ENCODE measurements at regions not wholly inside any gene's neighbourhood (a gene's known extent, or its start where the extent isn't known, plus 50 kb on each side); places are given as distances from the start of the nearest gene placed in this dataset.

GRCh38 chr5:2936413-2936812 is 184.9 kb upstream of the IRX2 start:
- H3K4me3 Mint-ChIP-seq, result no peak overlapping the region
- no peak overlapping the region for H3K9ac ChIP-seq (ENCODE audit: insufficient read depth, low read length, poor library complexity, severe bottlenecking)
- no peaks in the 10 kb centered on the region for H3K4me1 Mint-ChIP-seq
- no CpG with 5 or more reads among the region's 4 CpGs for WGBS (ENCODE audit: insufficient coverage)
- H3K27me3 ChIP-seq (ENCODE audit: control insufficient read depth in 2 of 2, insufficient read depth in 2 of 2, low read length in 2 of 2), result no peaks in the 10 kb centered on the region
- intact Hi-C loops (cut with micrococcal nuclease), result no loop called here
- H2AFZ ChIP-seq (ENCODE audit: insufficient read depth, low read depth, low read length, poor library complexity, severe bottlenecking), result no peak overlapping the region
- H3K27ac Mint-ChIP-seq, result no peak overlapping the region
- no peak for DNase-seq
- H3K9me3 Mint-ChIP-seq, result peaks cover 0 to 19% (median 14%) of the 10 kb centered on the region in 7 donors
- no peak overlapping the region for H3K4me2 ChIP-seq (replicated peaks; ENCODE audit: extremely low read depth, low read length, poor library complexity, severe bottlenecking)
- H3K36me3 ChIP-seq (replicated peaks in 1 of 2; ENCODE audit: control insufficient read depth in 1 of 2, insufficient read depth in 2 of 2, low read length in 2 of 2), result no peaks in the 10 kb centered on the region
- peaks cover 4 to 14% of the 10 kb centered on the region in 2 donors for H3K9me3 ChIP-seq (replicated peaks in 1 of 2; ENCODE audit: control insufficient read depth in 1 of 2, insufficient read depth in 1 of 2, low read length in 2 of 2)
- H3K36me3 Mint-ChIP-seq, result no peaks in the 10 kb centered on the region
- no peak overlapping the region for H3K4me3 ChIP-seq (replicated peaks in 1 of 3; ENCODE audit: low read depth in 2 of 3, low read length in 3 of 3)
- no peak for TF ChIP-seq CTCF (IDR thresholded peaks at IDR 0.05)
- no peaks in the 10 kb centered on the region for H4K20me1 ChIP-seq (ENCODE audit: insufficient read depth, low read length)
- peaks cover 0 to 1% (median 1%) of the 10 kb centered on the region in 3 donors for H3K27me3 Mint-ChIP-seq (ENCODE audit: low read depth in 3 of 3)
- no peaks in the 10 kb centered on the region for H3K4me1 ChIP-seq (ENCODE audit: control insufficient read depth in 1 of 2, insufficient read depth in 2 of 2, low read length in 2 of 2)
- H3K27ac ChIP-seq (ENCODE audit: low read depth in 1 of 2, low read length in 2 of 2), result no peak overlapping the region
- no peaks in the 10 kb centered on the region for H3K79me2 ChIP-seq (ENCODE audit: insufficient read depth, low read length)

- no peak for DNase-seq
- no peaks in the 10 kb centered on the region for H3K36me3 Mint-ChIP-seq
- TF ChIP-seq CTCF (IDR thresholded peaks at IDR 0.05), result no peak
- Histone ChIP-seq H3K9ac (ENCODE audit: insufficient read depth, low read length, poor library complexity, severe bottlenecking) (no peak overlapping the region), H3K27me3 (ENCODE audit: control insufficient read depth in 2 of 2, insufficient read depth in 2 of 2, low read length in 2 of 2) (no peaks in the 10 kb centered on the region), H2AFZ (ENCODE audit: insufficient read depth, low read depth, low read length, poor library complexity, severe bottlenecking) (no peak overlapping the region), H3K9me3 (replicated peaks in 1 of 2; ENCODE audit: control insufficient read depth in 1 of 2, insufficient read depth in 1 of 2, low read length in 2 of 2) (peaks cover 4 to 20% of the 10 kb centered on the region in 2 donors), H3K27ac (ENCODE audit: low read depth in 1 of 2, low read length in 2 of 2) (no peak overlapping the region), H3K79me2 (ENCODE audit: insufficient read depth, low read length) (no peaks in the 10 kb centered on the region), H3K4me2 (replicated peaks; ENCODE audit: extremely low read depth, low read length, poor library complexity, severe bottlenecking) (no peak overlapping the region), H3K36me3 (replicated peaks in 1 of 2; ENCODE audit: control insufficient read depth in 1 of 2, insufficient read depth in 2 of 2, low read length in 2 of 2) (no peaks in the 10 kb centered on the region), H3K4me1 (ENCODE audit: control insufficient read depth in 1 of 2, insufficient read depth in 2 of 2, low read length in 2 of 2) (no peaks in the 10 kb centered on the region), H4K20me1 (ENCODE audit: insufficient read depth, low read length) (no peaks in the 10 kb centered on the region), H3K4me3 (replicated peaks in 1 of 3; ENCODE audit: low read depth in 2 of 3, low read length in 3 of 3) (no peak overlapping the region)
- H3K4me1 Mint-ChIP-seq, result no peaks in the 10 kb centered on the region
- no peak overlapping the region for H3K4me3 Mint-ChIP-seq
- 95% methylated on average over 5 of the region's 10 CpGs for WGBS (ENCODE audit: insufficient coverage)
- peaks cover 0 to 1% (median 1%) of the 10 kb centered on the region in 3 donors for H3K27me3 Mint-ChIP-seq (ENCODE audit: low read depth in 3 of 3)
- H3K9me3 Mint-ChIP-seq, result peaks cover 3 to 19% (median 13%) of the 10 kb centered on the region in 7 donors
- no peak overlapping the region for H3K27ac Mint-ChIP-seq
- intact Hi-C loops (cut with micrococcal nuclease), result no loop called here
Measured at GRCh38 chr5:2929779-2930178, 178.3 kb upstream of the IRX2 start.
